Heart right ventricle (tissue), 16 donors: ENCODE measurements at regions not wholly inside any gene's neighbourhood (a gene's known extent, or its start where the extent isn't known, plus 50 kb on each side); places are given as distances from the start of the nearest gene placed in this dataset.

Experiments
- ATAC-seq, 8 donors: fragments of 200-7000 bp; cut with Tn5 transposase; one replicate each; pipeline ENCODE4 v1.9.1; 2020; ENCODE audit warnings: mild to moderate bottlenecking in 8 of 8, moderate library complexity in 8 of 8, moderate number of reproducible peaks in 1 of 8
- DNase-seq, 2 donors: peaks; one replicate each; pipeline ENCODE4 v3.0.0-alpha.2; 2020
- H3K27ac ChIP-seq, 10 donors: fragments of 200-600 bp; sonication (generic) in 2 of 10; one replicate each; pipeline versions ENCODE4 v1.5.0 to v1.8.0; 2020 to 2022; ENCODE audit warnings: mild to moderate bottlenecking in 3 of 10
- H3K27me3 ChIP-seq, 7 donors: fragments of 200-600 bp; one replicate each; pipeline ENCODE4 v1.8.0; 2021 to 2022; ENCODE audit warnings: mild to moderate bottlenecking in 2 of 7
- H3K36me3 ChIP-seq, 9 donors: fragments of 200-600 bp; sonication (generic) in 1 of 9; one replicate each; pipeline versions ENCODE4 v1.5.0 to v1.8.0; 2020 to 2022; ENCODE audit warnings: mild to moderate bottlenecking in 2 of 9
- H3K4me1 ChIP-seq, 9 donors: fragments of 200-600 bp; sonication (generic) in 1 of 9; one replicate each; pipeline versions ENCODE4 v1.5.0 to v1.8.0; 2020 to 2022; ENCODE audit warnings: mild to moderate bottlenecking in 4 of 9
- H3K4me3 ChIP-seq, 10 donors: fragments of 200-600 bp; sonication (generic) in 2 of 10; one replicate each; pipeline versions ENCODE4 v1.5.0 to v1.8.0; 2020 to 2022; ENCODE audit warnings: mild to moderate bottlenecking in 7 of 10, moderate library complexity in 2 of 10
- H3K9me3 ChIP-seq, 11 donors: fragments of 200-600 bp in 10 of 11; sonication (generic) in 2 of 11; one replicate each; pipeline versions ENCODE4 v1.5.0 to v1.8.0; 2013 to 2022; ENCODE audit warnings: mild to moderate bottlenecking in 2 of 11, control low read depth in 1 of 11, moderate library complexity in 1 of 11
- WGBS, 2 donors: extraction: QIAGEN DNeasy Blood & Tissue Kit; methylation state at CpG; one replicate each; pipeline ENCODE4 v1.1.7; 2013; ENCODE audit warnings: inconsistent platforms in 1 of 2; 5-methylcytosine and 5-hydroxymethylcytosine counted together
- intact Hi-C, 10 donors: fragments of 100-400 bp; cut with DNase I; formaldehyde crosslinking; loops; one replicate each; pipeline versions ENCODE4 v1.11.1 to v1.14.2; 2022
- TF ChIP-seq, protein P1 (sequence below), 9 donors: fragments of 200-600 bp; sonication (generic) in 2 of 9; IDR thresholded peaks; one replicate each; pipeline versions ENCODE4 v1.5.0 to v1.8.0; 2021 to 2022; ENCODE audit warnings: antibody characterized with exemption in 9 of 9, mild to moderate bottlenecking in 5 of 9, moderate library complexity in 1 of 9
- donor health status: Arrhythmogenic right ventricular cardiomyopathy.
- donor health status: ischemic (EF 13 %, LVEDD 7.1; RV severe dilation, severe dysfunction).
- donor health status: healthy with polysubstance abuse.
- donor health status: DM: no; HTN: yes; CAD: no.
- donor health status: DM: no; HTN: no; CAD: no.
- donor health status: ischemic (EF 25% LVEDD 6.9; RV normal size, moderate dysfunction).
- donor health status: ischemic (EF 25% LVEDD 5.7; RV mildly dilated, moderate dysfunction).
- donor health status: healthy.
- donor health status: DM: yes; HTN: yes; CAD: no.
- donor health status: Ischemic cardiomyopathy.
- donor health status: ischemic (EF 35%, LVEDD 5.7; RV mildly dilated, moderate dysfunction).
- donor health status: nonischemic (EF 11% LVEDD 7.7; RV severe dilation, severe dysfunction).
- donor health status: DM: yes; HTN: yes; CAD: no.
- donor health status: PGD.
- donor health status: ischemic (EF 29% LVEDD 5.4; RV normal size, mild dysfunction).
- donor health status: nonischemic (EF 23%, LVEDD 6.1; RV moderate dilation, normal function).

- no peak for ATAC-seq
- no peaks in the 10 kb centered on the region for H3K4me1 ChIP-seq
- TF ChIP-seq, protein P1, sequence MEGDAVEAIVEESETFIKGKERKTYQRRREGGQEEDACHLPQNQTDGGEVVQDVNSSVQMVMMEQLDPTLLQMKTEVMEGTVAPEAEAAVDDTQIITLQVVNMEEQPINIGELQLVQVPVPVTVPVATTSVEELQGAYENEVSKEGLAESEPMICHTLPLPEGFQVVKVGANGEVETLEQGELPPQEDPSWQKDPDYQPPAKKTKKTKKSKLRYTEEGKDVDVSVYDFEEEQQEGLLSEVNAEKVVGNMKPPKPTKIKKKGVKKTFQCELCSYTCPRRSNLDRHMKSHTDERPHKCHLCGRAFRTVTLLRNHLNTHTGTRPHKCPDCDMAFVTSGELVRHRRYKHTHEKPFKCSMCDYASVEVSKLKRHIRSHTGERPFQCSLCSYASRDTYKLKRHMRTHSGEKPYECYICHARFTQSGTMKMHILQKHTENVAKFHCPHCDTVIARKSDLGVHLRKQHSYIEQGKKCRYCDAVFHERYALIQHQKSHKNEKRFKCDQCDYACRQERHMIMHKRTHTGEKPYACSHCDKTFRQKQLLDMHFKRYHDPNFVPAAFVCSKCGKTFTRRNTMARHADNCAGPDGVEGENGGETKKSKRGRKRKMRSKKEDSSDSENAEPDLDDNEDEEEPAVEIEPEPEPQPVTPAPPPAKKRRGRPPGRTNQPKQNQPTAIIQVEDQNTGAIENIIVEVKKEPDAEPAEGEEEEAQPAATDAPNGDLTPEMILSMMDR (IDR thresholded peaks at IDR 0.05): no peak
- 39 to 43% methylated on average over 3 of the region's 3 CpGs for WGBS, 2 donors
- H3K36me3 ChIP-seq: no peaks in the 10 kb centered on the region
- H3K4me3 ChIP-seq: no peak overlapping the region
- no peaks in the 10 kb centered on the region for H3K9me3 ChIP-seq
- intact Hi-C loops: no loop called here
- DNase-seq: no peak
- H3K27ac ChIP-seq: no peak overlapping the region
- H3K27me3 ChIP-seq: no peaks in the 10 kb centered on the region
These were observed 374.1 kb upstream of the MAD2L1 start for GRCh38 chr4:120440730-120441129.

DNA sequence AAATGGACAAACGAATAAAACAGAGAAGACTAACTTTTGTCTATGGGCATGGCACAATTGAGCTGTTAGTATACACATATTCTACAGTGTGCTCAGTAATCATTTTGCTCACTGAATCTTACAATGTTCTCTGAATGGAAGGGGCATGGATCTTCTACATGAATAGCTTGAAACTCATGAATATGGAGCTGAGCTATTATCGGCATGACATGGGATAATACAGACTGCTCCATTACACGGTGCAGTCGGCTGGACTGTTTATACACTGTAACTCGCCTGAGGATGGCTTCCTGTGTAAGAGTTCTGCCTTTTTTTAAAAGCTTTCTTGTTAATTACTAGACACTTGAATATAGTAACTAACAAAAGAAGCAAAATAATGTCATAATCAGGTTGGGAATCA is 368.5 kb upstream of the MAD2L1 start:
- ATAC-seq: no peak
- WGBS, 2 donors: 66 to 73% methylated on average over 5 of the region's 5 CpGs
- intact Hi-C loops: no loop called here

DNA sequence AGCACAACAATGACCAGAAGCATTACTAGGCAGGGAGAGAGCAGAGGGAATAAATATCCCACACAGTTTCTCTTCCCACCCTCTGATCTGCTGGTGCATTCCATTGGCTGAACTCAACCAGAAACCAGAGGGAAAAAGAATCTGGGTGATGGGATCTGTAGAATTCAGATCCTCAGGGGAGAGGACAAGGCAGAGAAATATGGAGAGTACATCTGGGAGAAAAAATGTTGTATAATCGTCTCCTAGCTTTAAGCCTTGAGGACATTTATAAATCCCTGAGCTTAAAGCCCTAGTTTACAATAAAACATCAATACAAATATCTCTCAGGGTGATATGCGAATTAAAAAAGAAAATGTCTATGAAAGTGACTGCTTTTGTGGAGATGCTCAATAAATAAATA is 368.1 kb upstream of the MAD2L1 start:
- no peak overlapping the region for H3K27ac ChIP-seq
- H3K4me1 ChIP-seq: no peaks in the 10 kb centered on the region
- no peaks in the 10 kb centered on the region for H3K27me3 ChIP-seq
- DNase-seq: no peak
- no peaks in the 10 kb centered on the region for H3K9me3 ChIP-seq
- H3K36me3 ChIP-seq: no peaks in the 10 kb centered on the region
- WGBS, 2 donors: 90 to 93% methylated on average over 2 of the region's 2 CpGs
- intact Hi-C loops: no loop called here
- no peak for ATAC-seq
- no peak overlapping the region for H3K4me3 ChIP-seq
- TF ChIP-seq, protein P1 (IDR thresholded peaks at IDR 0.05): no peak

More for the DNA sequence above, 368.5 kb upstream of the MAD2L1 start:
- H3K36me3 ChIP-seq: no peaks in the 10 kb centered on the region
- no peak overlapping the region for H3K4me3 ChIP-seq
- no peak overlapping the region for H3K27ac ChIP-seq
- no peaks in the 10 kb centered on the region for H3K9me3 ChIP-seq
- H3K27me3 ChIP-seq: no peaks in the 10 kb centered on the region
- no peaks in the 10 kb centered on the region for H3K4me1 ChIP-seq
- DNase-seq: no peak
- TF ChIP-seq, protein P1 (IDR thresholded peaks at IDR 0.05): no peak

DNA sequence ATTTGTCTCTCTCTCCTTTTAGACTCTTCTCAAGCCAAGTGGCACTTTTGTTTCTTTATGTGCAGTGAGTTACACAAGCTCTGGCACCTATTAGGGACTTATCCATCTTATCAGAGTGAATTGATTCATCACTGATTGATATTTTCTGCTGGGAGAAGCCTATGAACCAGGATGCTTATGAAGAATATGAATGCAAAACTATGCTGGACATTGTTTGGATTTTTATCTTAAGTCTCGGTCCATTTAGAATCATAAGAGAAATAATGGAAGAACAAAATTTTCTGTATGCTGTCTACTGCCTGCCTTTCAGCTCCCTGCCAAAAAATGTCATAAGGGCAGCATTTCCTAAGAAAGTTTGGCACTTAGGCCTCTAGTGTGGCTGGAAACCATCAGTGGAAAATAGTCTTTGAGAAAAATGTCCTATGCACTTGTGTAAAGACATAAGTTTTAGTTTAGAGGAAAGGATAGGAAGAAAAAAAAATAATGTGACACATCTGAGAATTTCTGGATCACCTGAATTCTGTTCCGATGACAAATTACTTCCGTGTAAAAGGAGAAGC is 365.7 kb upstream of the MAD2L1 start:
- Histone ChIP-seq H3K9me3 (no peaks in the 10 kb centered on the region), H3K36me3 (no peaks in the 10 kb centered on the region), H3K4me1 (no peaks in the 10 kb centered on the region), H3K27me3 (no peaks in the 10 kb centered on the region), H3K27ac (no peak overlapping the region), H3K4me3 (no peak overlapping the region)
- WGBS, 2 donors: 83 to 88% methylated on average over 3 of the region's 3 CpGs
- DNase-seq: no peak
- TF ChIP-seq, protein P1 (IDR thresholded peaks at IDR 0.05): no peak
- no peak for ATAC-seq
- intact Hi-C loops: no loop called here
